22Rv1 (cell line): ENCODE measurements at regions not wholly inside any gene's neighbourhood (a gene's known extent, or its start where the extent isn't known, plus 50 kb on each side); places are given as distances from the start of the nearest gene placed in this dataset.

Source experiments
- ZFX ChIP-seq: fragments of 450-650 bp; IDR thresholded peaks from 2 replicates; pipeline ENCODE4 v1.6.1; 2017; ENCODE audit warnings: antibody characterized with exemption, borderline replicate concordance
- TF ChIP-seq, protein P1 (sequence below): fragments of 450-650 bp; IDR thresholded peaks from 2 replicates; pipeline ENCODE4 v1.5.1; 2017; ENCODE audit warnings: mild to moderate bottlenecking

DNA sequence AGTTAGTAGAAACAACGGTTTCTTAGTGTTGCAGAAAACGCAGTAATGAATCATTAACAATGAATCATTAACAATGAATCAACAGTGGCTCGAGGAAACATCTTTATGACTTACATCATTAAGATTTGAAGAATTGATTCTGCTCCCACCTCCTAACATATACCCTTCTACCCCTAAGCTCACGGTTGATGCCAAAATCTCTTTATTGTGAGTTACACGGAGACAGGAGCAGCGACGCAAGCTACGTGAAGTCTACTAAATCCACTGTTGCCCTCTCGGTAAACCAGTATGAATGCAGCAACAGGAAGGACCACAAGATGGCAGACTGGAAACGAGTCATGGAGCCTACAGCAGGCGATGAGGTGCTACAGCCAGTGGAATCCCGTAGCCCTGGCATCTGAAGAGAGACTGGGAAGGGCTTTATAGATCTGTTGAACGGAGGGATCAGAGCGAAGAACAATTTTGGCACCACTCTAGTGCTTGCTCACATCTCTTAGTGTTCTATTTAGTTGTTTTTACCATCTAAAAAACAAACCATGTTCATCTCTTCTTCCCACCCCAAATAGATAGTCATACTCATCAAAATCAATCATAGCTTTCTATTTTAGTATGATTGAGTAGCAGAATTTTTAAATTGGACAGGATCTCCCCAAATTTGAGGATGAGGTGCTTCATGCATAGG lies 332.7 kb downstream of the DUSP6 start:
- TF ChIP-seq, protein P1, sequence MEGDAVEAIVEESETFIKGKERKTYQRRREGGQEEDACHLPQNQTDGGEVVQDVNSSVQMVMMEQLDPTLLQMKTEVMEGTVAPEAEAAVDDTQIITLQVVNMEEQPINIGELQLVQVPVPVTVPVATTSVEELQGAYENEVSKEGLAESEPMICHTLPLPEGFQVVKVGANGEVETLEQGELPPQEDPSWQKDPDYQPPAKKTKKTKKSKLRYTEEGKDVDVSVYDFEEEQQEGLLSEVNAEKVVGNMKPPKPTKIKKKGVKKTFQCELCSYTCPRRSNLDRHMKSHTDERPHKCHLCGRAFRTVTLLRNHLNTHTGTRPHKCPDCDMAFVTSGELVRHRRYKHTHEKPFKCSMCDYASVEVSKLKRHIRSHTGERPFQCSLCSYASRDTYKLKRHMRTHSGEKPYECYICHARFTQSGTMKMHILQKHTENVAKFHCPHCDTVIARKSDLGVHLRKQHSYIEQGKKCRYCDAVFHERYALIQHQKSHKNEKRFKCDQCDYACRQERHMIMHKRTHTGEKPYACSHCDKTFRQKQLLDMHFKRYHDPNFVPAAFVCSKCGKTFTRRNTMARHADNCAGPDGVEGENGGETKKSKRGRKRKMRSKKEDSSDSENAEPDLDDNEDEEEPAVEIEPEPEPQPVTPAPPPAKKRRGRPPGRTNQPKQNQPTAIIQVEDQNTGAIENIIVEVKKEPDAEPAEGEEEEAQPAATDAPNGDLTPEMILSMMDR, result peak; percentile 97
- TF ChIP-seq ZFX, result no peak
